HG03442 (cell line): ENCODE measurements at regions not wholly inside any gene's neighbourhood (a gene's known extent, or its start where the extent isn't known, plus 50 kb on each side); places are given as distances from the start of the nearest gene placed in this dataset.
"Not testable (repeated sequence)": the region's sequence is repeated elsewhere in the genome, so short reads cannot be mapped to it uniquely, and the experiment has no call there.

Experiments used
- ATAC-seq: cut with Tn5 transposase; IDR thresholded peaks from one replicate; pipeline ENCODE4 v1.9.1; 2021; ENCODE audit warnings: mild to moderate bottlenecking, moderate library complexity; ENCODE audit not compliant: unreplicated experiment

DNA sequence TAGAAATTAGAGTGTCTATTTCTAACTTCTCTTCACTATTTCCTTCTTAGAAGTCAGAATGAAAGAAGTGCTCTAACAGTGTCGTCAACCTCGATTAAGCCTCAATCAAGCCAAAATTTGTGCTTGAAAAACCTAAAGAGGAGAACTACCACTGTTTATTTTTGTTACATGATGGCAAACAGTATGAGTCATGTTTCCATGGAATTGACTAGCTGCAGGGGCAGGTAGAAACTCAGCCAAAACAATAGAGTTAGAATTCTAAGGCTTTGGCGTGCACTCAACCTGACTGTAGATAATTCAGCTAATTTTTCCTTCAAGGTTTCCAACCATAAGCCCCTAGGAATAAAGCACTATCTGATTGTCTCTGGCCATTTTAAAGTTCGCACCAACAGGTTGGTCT is 415.9 kb downstream of the ETS1 start:
- no peak for ATAC-seq

DNA sequence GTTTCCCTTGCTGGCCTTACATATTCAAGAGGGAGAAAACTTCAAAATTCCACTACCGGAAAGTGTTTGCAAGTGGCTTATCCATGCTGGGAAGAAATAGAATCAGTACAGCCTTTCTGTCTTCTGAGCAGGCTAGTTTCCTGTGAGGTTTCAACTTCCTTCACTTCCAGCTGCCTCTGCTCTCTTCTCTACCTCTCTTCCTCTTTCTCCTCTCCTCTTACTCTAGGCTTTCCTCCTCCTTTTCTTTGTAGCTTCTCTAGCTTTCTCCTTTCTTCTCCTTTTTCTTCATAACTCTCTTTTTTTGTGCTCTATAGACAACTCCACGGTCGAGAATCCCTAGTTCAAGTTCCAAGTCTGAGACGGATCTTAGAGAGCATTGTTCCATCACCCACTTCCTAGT is 421.8 kb downstream of the ETS1 start:
- ATAC-seq: no peak

DNA sequence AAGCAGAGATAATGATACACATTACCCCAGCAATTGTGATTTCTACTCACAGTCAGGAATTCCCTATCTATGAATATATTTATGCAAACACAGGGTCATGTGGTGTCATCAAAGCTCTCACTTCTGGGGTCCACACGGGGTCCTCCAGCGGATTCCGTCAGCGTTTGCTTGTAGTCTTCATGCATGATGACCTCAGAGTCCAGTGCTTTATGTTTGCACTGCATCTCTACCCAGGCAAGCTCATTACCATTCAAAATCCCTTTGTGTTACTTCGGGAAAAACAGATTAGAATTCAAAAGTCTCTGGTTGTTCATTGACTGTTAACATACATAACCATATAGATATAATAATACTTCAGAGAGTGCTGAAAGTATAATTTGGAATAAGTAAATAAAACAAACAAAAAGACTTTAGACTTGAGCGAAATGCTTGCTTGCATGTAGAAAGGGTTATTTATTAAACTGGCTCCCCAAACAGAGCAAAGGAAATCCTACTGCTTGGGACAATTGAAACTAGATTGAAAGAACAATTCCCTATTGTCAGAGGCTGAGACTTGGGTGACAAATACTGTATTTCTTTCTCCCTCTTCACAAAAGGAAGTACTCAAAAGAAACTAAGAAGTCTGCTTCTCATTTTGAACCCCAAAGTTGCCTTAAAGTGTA is 423.1 kb downstream of the ETS1 start:
- no peak for ATAC-seq

DNA sequence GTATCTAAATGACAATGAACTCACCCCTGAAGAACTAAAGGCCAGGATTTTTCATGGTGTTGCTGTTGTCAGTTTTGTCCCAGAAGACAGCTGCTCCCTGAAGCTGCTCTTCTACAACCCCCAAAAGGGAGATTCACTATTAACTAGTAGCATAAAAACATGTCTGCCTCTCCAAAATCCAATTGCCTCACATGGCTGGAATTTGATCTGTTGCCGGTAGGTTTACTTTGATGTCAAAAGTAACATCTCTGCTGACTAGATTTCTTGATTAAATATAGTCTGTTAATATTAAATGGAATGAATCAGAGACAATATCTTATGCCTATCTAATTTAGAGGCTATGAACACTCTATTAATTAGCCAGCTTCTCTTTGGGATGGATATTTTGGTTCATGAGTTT is 425.4 kb downstream of the ETS1 start:
- no peak for ATAC-seq

DNA sequence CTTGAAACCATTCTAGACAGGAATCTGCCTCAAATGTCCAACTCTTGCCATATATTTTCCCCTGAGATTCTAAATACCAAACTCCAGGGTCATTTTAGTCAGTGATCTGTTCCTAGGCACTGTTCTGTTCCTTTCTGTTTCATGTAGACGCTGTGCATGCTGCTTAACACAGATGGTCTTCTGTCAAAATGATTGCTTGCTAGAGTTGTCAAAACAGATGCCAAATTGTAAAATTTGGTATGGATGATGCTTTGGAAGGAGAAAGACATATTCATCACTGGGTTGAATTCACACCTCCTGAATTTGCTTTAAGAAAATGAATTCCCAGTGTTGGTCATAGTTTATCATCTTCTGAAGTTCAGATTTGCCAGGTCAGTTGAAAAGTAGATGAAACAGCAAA is 425.9 kb downstream of the ETS1 start:
- ATAC-seq: no peak

DNA sequence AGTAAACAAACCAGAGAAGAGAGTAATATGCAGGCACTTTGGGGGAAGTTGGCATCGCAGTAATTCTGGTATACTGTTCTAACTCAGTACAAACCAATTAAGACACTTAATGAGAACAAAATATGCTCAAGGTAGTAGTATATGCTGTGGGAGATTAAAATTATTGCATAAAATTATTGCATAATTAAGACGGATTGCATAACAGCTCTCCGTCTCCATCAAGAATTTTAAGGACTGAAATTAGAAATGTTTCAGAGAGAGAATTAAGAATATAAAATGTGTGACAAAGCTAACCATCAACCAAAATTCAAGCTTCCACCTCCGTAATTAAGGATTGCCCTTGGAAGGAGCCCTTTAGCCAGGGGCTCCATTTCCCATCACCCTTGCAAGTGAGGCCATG is 428.5 kb downstream of the ETS1 start:
- ATAC-seq: no peak

DNA sequence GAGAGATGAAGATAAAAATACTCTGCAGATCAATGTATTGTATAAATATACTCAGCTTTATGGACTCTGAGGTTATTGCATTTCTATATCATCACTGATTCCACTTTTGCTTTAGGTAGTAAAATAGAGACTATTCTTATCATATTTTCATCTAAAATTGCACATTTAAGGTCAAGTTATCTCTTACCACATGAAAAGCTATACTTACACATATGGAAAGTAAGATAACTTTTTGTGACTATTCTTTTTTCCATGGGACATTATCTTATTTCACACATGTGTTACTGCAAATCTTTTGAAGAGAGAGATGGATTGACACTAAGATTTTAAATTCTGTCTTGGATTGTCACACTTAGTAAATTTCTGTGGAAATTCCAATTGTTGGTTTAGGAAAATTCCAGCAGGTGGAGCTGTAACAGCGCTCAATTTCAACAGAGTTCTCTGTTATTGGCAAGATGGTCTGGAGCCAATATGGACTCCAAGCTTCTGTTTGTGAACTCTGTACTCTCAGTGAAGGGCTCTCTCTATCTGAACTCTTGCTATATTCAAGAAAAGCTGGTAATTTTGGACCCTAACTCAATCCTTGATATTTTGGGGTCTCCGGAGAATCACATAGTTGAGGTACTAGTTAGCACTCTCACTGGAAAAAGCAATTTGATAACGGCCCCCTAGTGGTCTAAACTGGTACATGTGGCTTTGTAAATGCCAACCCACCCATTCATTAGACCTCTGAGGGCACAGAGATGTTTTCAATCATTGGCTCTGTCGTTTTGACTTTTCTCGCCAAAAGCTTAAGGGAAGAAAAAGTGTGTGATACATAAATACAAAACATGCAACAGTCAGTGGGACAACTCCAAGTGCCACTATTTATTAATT is 429.7 kb downstream of the ETS1 start:
- ATAC-seq: peak; percentile 90

DNA sequence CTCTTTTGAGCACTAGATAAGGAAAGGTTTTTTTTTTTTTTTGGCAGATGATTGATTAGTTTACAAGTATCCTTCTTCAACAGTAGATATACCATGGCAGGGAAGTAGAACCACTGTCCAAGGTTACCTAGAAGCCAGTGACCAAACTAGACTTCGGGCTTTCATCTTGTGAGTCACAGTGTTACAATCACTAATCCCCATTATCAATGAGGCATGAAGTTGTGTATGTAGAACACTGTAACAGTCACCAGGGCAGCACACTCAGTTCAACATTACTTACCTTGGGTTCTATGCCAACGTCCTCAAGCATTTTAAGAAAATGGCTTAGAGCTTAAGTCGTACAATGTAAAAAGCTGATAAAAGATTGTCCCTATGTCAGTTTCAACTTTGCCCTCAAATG is 430.9 kb downstream of the ETS1 start:
- no peak for ATAC-seq

DNA sequence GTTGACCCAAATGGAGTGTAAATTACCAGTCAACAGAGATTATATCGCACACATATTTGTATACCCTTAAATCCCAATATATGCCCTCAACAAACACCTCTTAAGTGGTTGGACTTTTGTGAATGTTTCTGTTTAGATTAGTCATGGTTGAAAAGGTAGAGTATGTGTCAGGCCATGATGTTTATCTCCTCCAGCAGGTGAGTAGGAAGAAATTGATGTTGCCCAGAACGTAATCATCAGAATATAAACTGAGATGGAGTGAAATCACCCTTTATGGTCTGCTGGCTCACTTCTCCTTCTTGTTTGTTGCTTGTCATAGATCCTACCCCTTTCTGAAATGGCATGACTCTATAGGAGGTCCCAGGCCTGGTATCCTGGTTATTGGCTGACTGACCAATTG is 431.8 kb downstream of the ETS1 start:
- no peak for ATAC-seq

DNA sequence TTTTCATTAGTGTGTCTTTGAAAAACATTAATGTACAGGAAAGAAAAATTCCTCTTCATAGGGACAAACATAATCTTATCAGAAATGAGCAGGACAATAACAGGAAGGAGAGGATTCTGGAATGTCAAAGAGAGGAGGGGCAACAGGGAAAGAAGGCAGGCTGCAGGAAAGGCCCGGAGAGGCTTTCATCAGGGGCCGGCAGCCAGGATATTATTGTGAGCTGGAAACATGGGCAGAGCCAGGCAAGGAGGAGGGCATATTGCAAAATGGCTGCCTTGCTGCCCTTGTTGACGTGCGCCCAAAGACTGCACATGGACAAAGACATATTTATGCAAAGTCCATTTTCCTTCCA is 433.7 kb downstream of the ETS1 start:
- ATAC-seq: no peak

DNA sequence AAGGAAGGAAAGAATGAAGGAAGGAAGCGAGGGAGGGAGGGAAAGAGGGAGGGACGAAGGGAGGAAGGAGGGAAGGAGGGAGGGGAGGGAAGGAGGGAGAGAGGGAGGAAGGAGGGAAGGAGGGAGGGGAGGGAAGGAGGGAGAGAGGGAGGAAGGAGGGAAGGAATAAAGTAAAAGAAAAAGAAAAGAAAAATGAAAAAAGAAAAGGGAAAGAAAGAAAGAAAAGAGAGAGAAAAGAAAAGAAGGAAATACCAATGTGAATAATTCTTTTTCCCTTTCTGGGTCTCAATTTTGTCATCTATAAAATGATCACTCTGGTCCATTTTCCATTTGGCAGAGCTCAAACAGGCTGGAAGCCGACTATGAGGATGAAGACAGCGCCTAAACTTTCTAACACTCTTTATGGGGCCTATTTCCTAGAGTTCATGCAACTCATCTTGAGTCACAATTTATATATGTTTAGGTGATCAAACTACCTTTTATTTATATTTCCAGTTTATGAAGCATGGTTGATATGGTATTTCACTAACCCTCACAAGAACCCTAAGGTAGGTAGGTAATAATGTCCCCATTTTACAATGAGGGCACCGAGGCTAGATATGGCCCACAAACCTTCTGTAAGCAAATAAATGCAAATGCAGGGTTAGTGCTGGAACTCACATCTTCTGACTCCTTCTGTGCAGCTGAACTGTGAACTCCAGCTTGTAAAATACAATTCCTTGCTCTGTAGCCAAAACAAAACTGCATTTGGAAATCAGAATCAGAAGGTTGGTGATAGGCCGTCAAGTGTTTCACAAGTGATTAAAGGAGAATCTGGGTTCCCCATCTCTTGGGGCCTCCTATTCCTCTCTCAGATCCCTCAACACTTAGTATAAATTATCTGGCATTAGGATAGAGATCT is 434.3 kb downstream of the ETS1 start:
- no peak for ATAC-seq

DNA sequence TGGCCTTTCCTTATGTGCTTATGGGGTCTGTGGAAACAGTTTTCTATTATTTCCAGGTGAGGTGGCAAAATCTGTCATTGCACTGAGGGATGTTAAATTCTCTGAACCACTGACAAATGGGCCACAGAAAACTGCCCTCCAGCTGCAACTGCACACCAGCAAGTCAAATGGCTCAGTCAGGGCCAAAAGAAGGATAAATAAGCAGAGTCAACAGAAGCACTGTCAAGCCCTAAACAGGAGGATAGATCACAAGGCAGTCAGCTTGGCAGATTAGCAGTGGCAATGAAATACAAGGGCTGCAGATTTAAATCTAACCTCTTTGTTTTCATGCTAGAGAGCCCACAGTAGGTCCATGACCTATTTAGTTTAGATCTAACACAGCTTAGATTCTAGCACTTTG is 435.6 kb downstream of the ETS1 start:
- ATAC-seq: no peak

DNA sequence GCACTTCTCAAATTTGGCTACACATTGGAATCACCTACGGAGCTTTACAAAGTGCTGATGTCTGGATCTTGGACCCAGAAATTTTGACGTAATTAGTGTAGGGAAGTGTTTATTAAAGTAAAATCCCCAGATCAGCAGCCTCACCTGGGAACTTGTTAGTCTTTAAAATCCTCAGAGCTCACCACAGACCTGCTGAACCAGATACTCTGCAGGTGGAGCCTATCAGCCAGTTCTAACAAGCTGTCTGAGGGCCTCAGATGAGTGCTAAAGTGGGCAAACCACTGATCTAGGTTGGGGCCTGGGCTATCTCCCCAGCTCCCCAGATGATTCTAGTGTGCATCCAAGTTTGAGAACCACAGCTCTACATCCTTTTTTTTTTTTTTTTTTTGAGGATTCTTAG is 436.0 kb downstream of the ETS1 start:
- no peak for ATAC-seq

DNA sequence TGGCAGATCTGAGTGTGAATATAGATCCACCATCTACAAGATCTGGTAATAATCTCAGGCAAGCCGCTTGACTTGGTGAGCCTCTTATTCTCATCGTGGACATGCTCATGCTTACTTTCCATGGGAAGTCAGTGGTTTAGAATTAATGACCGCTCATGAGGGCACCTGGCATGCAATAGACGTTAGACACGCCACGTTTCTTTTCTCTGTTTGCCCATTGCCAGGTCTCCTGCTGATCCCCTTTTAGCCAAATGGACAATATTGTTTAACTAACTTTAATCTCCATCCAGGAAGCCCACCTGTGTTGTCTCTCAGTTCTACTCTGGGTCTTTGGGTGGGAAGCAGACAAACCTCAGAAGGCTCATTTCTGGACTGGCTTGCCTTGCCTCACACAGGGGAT is 439.1 kb downstream of the ETS1 start:
- no peak for ATAC-seq

DNA sequence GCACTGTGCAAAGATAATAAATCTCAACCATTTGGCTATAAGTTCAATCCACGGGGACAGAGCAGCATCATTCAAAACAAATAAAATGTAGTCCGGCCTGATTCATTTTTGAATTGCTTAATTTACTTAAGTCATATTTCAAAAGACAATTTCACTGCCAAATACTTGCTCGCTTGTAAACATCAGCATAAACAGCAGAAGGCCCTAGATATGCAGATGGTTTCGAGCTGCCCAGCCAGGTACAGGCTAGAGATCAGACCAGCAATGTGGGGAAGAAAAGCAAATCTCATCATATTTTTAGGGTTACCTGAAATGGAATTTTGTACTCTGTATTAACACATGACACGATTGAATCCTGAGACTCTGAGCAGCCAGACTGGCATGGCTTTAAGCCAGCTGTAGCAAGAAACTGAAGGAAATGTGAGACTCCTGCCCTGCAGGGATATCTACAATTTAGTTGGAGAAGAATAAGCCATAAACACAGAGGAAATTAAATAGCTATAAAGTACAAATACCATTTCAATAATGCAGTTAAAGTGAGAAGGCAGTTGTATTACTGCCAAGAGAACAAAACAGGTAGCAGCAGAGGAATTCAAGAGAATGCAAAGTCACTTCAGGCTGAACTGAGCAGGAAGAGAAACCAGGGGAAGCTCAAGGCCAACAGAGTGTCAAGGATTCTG is 440.3 kb downstream of the ETS1 start:
- no peak for ATAC-seq

DNA sequence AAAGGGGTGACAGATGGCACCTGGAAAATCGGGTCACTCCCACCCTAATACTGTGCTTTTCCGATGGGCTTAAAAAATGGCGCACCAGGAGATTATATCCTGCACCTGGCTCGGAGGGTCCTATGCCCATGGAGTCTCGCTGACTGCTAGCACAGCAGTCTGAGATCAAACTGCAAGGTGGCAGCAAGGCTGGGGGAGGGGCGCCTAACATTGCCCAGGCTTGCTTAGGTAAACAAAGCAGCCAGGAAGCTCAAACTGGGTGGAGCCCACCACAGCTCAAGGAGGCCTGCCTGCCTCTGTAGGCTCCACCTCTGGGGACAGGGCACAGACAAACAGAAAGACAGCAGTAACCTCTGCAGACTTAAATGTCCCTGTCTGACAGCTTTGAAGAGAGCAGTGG is 447.1 kb downstream of the ETS1 start:
- not testable (repeated sequence) for ATAC-seq

DNA sequence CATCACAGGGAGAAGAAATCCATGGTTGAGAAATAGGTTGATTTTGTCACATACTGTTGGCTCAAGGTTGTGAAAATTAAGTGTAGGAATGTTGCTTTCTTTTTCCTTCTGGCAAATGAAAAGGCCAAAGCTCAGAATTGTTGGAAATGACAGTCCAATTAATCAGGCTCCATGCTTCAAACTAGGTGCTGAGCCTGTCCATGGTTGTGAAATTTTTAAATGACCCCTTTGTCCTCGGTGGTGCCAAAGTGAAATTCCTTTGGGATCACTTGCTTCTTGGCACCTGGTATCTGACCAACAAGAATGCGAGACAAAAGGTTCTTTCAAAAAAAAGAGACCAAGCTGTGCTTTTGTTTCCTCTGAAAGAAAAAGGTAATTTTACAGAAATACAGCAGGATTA is 451.9 kb downstream of the ETS1 start:
- no peak for ATAC-seq

DNA sequence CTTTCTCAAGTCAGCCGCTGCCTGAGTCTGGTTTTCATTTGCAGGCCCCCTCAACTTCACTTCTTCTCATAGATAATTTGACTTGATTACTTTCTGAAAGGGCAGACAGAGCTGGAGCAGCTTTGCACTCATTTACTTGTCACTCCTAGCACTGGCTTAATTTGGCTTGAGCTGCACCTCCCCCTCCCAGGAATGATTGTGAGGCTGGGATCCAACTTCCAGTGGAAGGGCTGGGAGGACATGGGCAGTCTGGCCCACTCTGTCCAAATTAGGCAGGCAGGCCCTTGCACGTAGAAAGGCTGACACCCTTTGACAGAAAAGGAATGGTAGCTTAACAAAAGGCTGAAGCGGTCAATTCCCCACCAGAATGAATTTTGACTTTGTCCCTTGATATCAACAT is 453.9 kb downstream of the ETS1 start:
- no peak for ATAC-seq

DNA sequence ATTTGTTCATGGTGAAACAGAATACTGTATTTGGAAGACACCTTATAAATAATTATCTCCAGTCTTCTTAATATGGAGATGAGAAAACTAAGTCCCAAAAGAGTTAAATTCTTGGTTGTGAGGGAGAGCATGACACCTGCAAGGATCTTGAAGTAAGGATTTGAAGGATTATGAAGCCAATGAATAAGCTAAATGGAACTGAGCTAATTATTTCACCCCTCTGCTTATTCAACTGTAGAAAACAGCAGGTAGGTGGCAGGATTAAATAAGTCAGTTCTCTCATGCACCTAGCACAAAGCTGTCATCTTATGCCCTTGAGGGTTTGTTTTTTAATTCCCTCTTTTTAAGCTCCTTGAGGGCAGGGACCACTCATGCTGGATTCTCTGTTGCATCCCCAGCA is 457.3 kb downstream of the ETS1 start:
- ATAC-seq: no peak

DNA sequence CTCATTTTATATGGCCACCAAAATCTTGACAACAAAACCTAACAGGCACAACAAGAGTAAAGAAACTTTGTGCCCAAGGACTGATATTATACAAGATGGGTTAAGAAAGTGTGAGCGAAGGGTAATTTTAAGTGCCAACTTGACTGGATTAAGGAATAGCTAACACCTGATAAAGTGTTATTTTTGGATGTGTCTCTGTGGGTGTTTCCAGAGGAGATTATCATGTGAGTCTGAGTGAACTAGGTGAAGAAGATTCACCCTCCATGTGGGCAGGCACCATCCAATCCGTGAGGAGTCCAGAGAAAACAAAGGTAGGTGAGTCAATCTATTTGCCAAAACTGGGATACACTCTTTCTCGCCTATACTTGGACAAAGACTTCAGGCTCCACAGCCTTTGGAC is 461.6 kb downstream of the ETS1 start:
- no peak for ATAC-seq

DNA sequence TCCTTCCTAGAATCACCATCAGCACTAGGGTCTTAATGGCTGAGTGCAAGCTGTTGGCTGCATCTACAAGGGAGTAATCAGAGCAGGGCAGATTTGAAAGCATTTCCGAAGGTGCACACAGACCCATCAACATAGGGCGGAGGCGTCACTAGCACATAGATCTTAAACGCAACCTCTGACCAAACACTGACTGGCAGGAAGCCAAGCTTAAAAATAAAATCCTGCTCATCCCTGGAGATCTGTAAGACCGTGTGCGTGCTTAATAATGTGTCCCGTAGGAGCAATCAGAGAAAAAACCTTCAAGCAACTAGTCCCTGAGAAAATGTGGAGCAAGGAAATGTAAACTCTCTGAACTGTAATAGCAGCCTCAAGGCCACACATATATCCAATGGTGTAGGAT is 470.5 kb downstream of the ETS1 start:
- ATAC-seq: no peak
